Femur (tissue), 1 donor: ENCODE measurements at regions not wholly inside any gene's neighbourhood (a gene's known extent, or its start where the extent isn't known, plus 50 kb on each side); places are given as distances from the start of the nearest gene placed in this dataset.
"Not testable (repeated sequence)": the region's sequence is repeated elsewhere in the genome, so short reads cannot be mapped to it uniquely, and the experiment has no call there.

ENCODE experiments used
- DNase-seq: peaks from one replicate; pipeline ENCODE4 v3.0.0-alpha.2; 2017

DNA sequence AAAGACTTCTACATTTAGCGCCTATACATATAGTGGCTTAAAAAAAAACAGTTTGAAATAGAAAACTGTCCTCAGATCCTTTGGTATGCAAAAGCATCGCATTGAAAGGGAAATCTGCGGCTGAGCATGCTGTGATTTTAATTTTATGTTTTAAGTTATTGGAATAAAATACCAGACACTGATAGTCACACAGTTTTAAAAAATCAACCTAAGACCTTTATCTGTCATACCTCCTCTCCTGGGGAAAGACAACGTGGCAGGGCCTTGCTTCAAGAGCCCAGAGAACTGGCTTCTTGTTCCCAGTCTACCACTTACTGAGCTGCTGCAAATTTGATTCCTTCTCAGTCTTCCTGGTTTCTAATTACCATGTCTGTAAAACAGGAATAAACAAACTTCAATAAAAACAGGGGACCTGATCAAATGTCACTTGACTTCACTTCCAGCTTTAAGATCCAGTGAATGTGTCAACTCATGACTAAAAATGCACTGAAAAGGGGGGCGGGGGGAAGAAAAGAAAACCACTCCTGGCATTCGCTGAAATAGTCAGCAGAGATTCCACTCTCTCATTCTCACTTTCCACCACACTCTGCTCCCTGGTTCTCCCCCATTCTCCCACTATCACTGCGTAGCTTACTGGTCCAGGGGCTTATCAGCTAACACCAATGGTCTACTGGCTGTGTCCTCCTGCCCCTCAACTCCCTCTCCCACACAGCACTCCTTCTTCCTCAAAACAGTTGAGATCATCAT is 494.7 kb upstream of the MARCKS start:
- no peak for DNase-seq

DNA sequence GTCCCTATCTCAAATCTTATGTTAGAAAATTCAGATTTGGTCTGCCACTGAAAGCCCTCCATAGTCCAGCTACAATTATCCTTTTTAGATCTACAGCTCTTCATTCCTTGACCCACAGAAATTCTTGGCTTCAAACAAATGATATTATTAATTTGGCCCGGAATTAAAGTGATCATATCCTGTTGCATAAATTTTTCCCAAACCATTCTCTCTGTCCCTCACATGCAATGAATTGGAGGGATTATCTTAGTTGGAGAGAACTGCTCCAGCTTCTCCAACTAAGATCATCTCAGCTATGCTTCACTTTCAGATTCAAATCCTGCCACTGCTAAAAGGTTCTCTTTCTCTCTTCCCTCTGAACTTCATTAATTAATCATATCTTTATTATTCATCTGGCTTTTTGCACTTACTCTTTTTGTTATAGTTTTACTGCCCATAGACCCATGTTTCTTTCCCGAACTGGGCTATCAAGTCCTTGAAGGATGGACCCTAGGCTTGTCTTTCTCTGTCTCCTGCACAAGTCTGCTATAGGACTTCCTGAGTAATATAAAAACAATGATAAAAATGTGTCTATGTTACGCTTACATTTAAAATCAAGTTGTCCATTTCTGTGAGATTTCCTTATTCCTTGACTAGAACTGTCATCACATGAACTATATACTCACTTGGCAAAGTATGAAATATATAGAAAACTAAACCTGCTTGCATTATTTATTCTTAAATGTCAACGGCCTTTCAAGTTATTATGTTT is 493.9 kb upstream of the MARCKS start:
- no peak for DNase-seq

DNA sequence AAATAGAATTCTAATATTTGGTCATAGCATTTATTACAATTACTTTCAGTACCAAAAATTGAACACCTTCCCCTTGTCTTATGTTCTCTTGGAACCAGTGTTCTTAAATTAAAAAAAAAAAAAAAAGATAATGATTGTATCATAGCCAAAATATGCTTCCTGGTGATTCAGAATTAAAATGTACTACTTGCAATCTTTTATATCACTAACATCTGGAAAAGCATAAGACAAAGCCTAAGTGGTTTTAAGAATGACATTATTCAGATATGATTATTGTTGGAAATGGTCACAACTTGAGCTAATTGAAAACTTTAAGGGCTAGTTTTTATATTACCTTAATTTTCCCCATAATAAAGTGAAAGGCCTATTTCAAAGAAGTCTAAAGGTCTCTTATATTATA is 493.3 kb upstream of the MARCKS start:
- no peak for DNase-seq

DNA sequence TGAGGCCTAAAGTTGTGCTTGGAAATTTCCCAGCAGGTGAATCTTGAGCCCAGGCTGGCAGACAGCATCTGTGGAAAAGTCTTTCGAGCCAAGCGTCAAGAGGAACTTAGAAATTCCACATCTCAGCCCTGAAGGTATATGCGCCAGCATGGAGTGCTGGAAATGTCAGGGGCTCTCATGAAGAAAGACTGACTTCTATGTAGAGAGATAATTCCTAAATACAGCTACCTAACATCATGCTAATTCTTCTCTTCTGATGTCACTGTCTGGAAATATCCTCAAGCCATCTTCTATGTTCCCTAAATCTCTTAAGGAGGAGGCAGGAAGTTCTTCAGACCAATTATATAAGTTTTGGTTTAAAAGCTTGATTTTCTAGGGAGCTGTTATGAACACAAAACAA is 492.4 kb upstream of the MARCKS start:
- DNase-seq = no peak

DNA sequence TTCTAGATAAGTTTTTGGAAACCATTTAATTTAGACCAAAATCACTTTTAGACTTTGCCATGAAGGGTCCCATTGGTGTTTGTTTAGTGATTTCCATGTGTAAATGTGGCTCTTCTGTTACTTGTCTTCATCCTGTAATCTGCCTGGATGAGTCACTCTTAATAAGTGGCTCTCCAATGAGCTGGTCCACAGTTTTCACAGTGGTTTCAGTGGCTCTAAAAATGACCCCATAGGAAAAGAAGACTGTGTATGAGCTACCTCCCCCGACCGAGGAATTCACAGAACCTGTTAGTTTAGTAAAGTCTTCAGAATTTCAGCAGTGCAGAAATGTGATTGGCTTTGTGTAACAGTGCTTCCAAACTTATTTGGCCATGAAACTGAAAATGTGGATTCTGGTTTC is 492.0 kb upstream of the MARCKS start:
- no peak for DNase-seq

DNA sequence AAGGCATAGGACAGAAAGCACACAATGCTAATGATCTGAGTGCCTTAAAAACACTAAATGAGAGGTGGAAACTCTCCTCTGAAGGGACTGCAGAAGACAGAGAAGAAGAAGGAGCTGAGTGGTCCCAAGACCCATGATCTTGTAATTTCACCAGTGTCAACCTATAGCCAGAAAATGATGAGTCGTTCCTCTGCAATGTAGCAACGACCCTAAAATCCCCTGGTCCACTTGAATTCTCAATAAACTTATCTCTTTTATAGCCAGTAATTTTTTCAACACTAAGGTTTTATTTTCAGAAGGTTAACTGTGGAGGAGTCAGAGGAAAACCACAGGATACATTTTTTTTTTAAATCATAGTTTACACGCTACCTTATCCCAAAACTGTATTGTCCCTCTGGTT is 490.6 kb upstream of the MARCKS start:
- no peak for DNase-seq

DNA sequence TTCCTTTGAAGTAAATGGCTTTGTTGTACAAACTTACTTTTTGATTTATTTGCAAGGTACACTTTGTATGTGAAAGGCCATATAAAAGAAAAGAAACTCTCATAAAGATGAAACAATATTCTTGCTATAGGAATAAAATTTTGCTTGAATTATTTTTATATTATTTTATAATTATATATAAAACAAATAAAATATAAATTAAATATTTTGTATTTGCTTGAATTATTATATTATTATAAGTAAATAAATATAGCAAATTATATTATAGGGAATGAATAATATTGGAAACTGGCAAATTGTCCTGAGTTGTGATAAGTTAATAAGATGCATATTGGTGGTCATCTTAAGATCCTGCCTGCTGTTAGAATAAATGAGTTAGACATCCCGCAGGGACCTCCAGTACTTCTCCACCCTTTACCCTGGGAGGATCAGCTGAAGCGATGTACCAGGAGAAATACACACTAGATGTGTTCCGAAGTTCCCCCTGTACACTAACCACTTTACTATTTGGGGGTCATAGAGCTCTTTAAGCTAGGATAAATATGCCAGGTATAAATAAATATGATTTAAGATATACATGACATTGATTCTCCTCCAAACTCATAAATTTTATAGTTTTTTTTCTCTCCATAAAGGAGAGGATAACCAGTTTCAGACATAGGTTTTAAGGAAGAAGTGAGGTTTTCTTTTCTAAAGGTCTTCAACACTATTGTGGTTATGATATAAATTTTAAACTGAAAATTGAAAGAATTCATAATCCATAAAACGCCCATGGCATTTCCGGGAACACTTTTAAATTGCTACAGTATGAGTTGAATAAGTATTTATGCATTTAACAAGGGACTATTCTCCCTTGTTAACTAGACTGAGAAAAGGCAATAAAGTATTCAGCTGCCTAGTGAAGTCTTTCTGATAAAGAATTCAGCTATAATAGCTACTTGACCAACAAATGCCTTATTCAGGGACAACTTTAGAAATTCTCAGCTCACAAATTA is 486.3 kb upstream of the MARCKS start:
- DNase-seq = no peak

DNA sequence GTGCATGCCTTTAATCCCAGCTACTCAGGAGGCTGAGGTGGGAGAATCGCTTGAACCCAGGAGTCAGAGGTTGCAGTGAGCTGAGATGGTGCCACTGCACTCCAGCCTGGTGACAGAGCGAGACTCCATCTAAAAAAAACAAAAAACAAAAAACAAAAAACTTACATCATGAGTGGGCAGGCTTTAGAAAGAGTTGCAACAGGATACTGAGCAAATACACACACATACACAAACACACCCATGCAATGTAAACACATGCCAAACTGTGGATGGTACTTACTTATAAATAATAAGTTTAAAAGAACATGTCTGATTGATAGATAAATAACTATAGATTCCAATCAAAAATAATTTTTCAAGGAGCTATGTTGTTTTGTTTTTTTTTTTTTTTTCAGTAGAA is 481.7 kb upstream of the MARCKS start:
- DNase-seq = not testable (repeated sequence)

DNA sequence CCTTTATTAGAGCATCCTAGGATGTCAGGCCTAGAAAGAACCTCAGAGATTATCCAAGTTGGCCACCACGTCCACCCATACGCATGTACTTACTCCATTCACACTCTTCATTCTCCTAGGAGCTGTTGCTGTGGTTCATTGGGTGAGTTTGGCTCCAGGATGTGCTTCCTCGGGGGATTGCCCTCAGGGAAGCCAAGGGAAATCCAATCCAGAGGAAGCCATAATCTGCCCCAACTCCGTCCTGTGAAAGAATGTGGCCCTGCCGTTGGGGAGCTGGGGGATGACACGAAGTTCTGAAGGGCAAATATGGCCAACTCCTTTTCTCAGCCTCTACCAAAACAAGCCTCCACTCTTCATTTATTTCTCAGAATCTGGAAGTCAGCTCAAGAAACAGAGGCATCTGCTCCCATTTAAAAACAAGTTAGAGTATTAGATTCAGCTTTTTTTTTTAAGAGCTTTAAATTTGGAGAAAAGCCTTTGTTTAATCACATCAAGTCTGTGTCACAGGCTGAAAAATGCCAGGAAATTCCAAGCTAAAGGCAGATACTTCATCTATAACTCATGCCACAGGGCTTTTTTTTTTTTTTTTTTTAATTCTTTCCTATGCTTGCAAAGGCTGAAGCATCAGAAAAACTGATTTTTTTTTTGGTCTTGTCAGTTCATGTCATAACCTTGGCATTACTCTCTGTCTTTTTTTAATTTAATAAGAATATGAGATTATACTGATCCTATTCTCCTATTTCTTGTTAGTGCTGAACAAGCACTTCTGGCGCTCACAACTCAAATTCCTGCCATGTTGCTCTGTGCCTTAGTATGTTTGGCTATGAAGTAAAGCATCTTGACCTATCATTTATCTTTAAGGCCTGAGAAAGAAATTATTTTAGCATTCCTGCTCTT is 480.9 kb upstream of the MARCKS start:
- peak; percentile 53 for DNase-seq

DNA sequence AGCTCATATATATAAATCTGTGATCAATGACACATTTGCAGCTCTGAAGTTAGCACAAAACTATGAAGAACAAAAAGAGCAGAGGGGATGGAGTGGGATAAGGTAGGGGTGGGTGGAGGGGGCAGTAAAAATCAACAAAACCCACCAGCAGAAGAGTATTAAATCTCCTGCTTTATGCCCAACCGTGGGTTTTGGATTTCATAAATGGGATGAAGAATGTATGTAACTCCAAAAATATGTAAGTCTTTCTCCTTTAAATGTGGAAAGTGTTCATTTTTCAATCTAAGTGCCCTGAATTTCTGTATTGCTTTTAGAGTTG is 480.3 kb upstream of the MARCKS start:
- no peak for DNase-seq

DNA sequence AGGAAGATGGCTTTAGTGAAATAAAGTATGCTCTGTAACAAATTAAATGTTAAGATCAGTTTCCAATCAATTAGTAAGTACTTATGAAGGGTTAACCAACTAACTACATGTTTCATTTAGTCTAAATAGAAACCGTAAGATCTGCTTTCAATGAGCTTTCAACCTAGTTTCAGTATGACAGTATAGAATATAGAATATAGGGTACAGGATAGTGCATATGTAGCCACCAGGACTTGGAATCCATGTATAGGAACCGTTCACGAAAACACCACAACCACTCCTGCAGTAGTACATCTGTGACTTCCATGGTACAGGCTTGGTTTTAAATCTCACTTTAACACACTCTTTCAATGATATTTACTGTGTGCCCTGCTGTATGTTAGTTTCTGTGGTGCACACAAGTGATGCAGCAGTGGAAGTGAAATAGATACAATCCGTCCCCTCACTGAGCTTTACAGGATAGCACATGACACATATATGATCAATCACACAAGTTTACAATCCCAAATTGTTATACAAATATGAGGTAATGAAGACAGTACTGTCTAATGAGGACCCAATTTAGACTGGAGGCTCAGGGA is 479.7 kb upstream of the MARCKS start:
- no peak for DNase-seq

DNA sequence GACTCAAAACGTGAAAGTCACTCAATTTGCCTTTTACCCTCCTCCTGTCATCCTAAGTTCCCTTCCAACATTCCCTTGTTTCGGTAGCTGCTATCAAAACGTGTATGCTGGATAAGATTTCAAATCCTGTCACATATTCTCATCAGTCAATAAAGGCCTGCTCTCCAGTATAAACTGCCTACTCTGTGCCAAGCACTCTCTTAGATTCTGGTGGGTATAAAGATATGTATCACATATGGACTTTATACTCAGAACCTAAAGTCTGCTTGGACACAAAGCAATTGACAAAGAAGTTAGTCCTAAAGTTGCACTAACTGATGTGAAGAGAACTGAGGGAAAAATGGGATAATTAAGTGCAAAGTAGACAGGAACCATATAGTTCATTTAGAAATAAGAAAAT is 476.6 kb upstream of the MARCKS start:
- no peak for DNase-seq

DNA sequence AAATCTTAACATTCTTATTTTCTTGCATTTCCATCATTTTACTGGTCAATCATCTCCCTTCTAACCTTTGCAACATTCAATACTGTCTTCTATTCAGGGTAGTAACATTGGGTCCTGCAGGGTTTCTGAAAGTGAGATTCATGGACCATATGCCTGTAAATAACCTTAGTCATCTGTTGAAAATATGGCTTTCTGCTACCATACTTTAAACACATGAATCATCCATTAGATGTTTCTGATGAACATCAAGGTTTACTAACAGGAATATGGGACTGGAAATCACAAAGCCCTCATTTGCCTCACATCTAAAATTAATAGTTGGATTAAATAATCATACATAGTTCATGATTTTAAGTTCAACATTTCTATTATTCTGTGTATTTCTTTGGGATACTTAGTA is 475.9 kb upstream of the MARCKS start:
- no peak for DNase-seq

DNA sequence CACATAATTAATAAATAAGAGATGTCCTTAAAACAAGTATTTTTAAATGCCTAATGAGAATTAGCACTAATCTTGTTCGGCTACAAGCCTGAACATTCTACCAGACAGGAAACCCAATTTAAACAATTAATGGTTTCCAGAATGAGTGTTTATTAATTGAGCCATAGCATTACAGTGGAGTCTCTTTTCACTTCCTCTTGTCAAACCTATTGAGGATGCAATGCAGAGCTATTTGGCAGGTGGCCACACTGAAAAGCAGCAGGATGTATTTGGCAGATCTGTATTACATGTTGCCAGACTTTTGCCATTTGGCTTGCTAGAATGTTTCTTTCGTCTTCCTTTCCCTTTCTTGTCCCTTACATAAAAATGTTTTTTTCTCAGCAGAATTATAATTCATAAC is 475.2 kb upstream of the MARCKS start:
- peak; percentile 75 for DNase-seq

DNA sequence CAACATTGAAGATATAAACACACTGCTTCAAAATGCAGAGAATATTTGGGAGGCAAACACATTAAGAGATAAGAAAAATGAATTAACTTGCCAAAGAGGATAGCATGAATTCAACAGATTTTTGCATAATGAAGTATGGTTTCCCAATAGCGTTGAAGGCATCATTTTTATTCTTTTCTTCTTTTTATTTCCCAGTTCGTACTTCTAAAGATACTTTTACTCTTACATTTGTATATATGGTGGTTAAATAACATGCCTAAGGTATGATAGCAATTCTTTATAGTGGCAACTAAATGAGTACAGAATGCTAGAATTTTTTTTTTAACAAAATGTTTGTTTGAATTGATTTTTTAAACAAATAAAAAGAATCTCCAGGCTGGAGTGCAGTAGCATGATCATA is 473.4 kb upstream of the MARCKS start:
- DNase-seq = no peak

DNA sequence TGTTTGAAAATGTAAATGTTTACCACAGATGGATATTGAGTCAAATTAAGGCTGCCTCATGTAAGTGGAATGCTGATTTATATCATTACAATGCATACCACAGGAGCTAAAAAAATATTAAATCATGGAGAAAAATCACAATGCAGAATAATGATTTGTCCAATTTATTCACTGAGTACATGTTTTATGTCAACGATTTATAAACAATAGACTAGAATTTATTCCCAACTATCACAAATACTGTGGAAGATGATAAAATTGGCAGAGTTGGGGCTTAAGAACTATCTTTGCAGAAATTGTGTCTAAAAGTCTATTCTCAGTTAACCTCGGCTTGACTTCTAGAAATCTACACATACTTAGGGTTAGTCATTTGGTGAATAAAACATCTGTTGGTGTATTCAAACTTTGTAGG is 472.1 kb upstream of the MARCKS start:
- no peak for DNase-seq

DNA sequence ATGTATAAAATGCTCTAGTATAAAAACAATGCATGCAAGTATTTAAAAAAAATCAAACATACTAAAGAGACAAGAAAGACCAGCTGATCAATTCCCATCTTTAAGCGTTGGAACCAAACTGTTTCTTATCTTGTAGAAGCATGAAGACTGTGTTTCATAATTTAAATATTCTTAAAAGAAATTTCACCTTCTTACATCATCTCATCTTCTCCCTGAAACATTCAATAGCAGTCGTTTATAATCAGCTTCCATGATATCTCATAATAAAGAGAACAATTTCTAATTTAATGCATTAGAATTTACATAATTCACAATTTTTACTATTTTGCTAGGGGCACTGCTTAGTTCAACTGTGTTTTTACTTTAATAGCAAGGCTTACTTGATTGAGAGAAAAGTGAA is 468.1 kb upstream of the MARCKS start:
- no peak for DNase-seq

DNA sequence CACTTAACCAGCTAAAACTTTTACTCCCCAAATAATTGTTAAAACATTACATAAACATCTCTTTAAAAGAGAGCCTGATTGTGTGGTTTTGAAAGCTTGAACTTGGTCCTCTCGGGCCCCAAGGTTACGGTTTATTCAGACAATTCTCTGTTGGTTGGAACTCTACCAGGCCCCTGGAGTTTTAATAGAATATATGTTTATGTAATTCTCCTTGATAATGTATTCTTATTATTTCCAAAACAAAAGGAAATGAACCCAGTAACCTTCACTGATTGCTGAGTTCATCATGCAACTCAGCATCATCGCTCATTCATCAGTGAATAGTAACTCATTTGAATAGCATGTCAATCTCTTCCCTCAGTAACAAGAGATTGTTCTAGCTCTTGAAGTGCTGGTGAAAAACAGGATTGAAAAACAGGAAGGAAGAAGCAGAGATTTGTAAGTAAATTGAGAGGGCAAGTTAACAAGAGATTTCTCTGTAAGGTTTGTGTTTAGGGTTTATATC is 464.5 kb upstream of the MARCKS start:
- no peak for DNase-seq

DNA sequence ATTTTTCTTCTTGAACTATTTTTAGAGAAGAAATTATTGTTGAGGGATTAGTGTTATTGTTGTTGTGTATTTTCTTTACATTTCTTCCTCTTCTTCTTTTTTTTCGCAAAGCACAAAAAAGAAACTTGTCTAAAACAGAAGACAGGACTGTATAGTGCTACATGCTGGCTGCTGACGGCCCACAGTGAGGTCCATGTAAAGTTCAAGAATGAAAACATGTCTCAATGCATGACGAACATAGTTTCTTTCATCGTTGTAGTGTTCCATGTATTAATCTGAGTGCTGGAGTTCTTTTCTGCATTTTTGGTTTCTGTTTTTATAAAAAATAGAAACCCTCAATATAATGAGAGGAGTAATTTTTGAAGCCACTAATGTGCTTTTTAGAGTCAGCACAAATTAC is 462.9 kb upstream of the MARCKS start:
- peak; percentile 54 for DNase-seq

DNA sequence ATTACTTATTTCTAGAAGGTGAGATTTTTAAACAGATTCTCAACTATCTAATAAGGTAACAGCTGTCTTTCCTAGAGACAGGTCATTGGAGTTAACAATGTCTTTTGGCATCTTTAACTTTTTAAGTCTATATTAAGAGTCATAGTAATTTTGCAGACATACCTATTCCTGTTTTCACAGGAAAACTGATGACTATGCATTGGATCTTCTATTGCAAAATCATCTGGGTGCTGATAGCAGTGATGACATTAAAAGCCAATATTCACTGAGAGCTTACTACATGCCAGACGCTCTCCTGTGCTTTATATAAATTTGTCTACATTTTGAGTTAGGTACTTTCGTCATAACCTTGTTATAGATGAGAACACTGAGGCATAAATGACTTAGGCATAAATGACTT is 462.4 kb upstream of the MARCKS start:
- no peak for DNase-seq

DNA sequence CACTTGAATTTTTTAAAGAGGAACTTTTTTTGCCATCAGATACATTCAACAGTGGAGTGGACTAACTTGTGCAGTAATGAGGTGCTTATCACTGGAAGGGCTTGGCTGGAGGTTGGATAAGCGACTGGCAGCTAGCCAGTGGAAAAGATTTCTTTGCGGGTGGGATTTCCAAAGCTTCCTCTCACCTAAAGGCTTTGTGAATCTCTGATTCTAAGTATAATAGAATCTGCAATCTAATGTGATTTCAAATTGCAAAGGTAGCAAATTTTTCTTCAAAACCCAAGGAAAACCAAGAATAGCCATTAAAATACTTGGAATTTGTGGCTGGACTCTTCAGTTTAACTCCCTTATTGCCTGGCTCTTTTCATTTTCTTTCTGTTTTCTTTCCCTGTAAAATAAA is 460.4 kb upstream of the MARCKS start:
- no peak for DNase-seq

DNA sequence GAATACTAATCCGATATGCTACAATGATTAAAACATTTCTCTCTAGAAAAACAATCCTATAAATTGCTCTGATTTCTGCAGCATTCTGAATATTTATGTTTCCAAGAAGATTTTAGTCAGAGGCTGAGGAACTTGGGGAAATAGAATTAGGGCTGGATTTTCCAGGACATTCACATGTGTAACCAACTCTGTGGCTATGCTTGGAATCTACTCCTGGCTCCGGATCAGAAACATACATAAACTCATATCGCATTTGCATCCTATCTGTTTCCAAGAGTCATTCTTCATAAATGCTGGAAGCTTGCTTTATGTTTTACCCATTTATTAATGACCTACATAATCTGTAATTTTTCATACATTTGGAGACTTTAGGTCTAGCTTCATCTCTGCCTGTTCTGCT is 459.9 kb upstream of the MARCKS start:
- peak; percentile 40 for DNase-seq
